HG03342 (cell line): ENCODE measurements at regions not wholly inside any gene's neighbourhood (a gene's known extent, or its start where the extent isn't known, plus 50 kb on each side); places are given as distances from the start of the nearest gene placed in this dataset.

Experiments
- ATAC-seq: cut with Tn5 transposase; IDR thresholded peaks from one replicate; pipeline ENCODE4 v1.9.1; 2021; ENCODE audit warnings: mild to moderate bottlenecking, moderate library complexity; ENCODE audit not compliant: unreplicated experiment

DNA sequence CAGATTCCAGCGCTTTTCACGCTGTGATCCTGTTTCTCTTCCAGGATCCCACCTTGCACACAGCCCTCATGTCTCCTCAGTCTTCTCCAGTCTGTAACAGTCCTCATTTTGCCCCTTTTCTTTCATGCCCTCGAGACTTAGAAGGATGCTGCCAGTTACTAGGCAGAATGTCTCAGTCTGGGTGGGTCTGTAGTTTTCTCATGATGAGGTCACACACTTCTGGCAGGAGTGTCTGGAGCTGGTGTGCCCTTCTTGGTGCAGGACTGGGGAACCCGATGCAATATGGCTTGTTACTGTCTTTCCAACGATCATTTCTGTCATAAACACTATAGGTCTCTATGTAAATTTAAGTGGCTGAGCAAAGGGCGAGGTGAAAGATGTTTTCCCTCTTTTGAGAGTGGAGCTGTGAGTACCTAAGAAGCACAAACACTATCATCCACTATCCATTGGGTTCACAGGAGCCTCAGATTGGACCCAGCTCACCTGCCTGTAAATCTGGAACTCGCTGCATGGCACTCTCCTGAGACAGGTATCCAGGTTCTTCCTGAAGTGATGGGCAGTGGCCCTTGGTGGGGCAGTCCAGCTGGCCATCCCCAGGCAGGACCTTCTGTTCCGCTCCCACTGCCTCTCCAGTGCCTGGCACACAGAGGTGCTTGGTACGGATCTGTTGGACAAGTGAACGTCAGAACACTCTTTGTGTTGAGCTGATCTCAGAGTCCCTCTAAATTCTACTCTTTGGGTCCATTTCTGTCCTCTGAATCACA lies 64.3 kb upstream of the ZNF32 start:
- ATAC-seq, result no peak

- no peak for ATAC-seq
Measured at GRCh38 chr10:43710772-43711471, 62.2 kb upstream of the ZNF32 start.

DNA sequence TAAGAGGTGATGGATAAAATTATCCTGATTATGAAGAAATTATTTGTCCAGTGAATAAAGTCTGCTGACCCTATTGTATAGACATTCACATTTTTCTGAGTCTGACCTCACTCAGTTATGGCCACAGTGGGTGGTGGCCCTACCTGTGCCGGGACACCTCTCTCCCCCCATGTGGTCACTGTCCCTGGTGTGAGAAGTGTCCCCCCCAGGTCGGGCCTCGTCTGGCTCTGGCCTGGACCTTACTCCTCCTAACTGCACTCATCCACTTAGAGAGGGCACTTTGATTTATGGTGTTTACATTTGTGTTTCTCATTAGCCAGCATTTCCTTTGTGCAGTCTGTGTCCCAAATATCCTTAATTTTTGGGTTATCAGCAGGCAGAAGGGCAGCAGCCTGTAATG lies 59.6 kb upstream of the ZNF32 start:
- ATAC-seq, result no peak

- no peak for ATAC-seq
Measured at GRCh38 chr10:43707770-43708169, 59.1 kb upstream of the ZNF32 start.

DNA sequence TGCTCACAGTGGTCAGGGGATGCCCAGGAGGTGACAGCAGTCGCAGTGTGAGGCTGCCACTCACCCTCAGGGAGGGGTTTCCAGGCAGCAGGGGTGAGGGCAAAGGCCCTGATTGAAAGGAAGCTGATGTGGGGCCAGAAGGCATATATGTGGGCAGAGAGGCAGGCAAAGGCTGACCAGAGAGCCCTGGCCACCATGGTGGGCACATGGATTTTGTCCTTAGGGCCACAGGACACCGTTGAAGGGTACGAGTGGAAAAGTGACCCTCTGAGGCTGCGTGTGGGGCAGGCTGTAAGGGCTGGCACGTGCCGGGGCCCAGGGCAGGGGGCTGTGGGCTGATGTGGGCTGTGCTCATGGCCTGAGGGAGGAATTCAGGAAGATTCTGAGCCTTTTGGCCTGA lies 57.5 kb upstream of the ZNF32 start:
- ATAC-seq, result no peak

GRCh38 chr10:43703286-43703685 lies 54.6 kb upstream of the ZNF32 start:
- ATAC-seq, result no peak

GRCh38 chr10:43702936-43703281 lies 54.2 kb upstream of the ZNF32 start:
- no peak for ATAC-seq

GRCh38 chr10:43702213-43702935 lies 53.7 kb upstream of the ZNF32 start:
- ATAC-seq, result no peak

GRCh38 chr10:43701295-43701694 lies 52.6 kb upstream of the ZNF32 start:
- ATAC-seq, result no peak

GRCh38 chr10:43700306-43700705 lies 51.6 kb upstream of the ZNF32 start:
- no peak for ATAC-seq

GRCh38 chr10:43699516-43699915 lies 50.8 kb upstream of the ZNF32 start:
- ATAC-seq, result no peak
